NOMO-1 treated with dmso at 0.1 percent for 144 hours (cell line): ENCODE measurements at regions not wholly inside any gene's neighbourhood (a gene's known extent, or its start where the extent isn't known, plus 50 kb on each side); places are given as distances from the start of the nearest gene placed in this dataset.

Source experiments
- DNase-seq: peaks from one replicate; lab custom pipeline; 2025; ENCODE audit not compliant: unreplicated experiment; lab: John Stamatoyannopoulos, UW

GRCh38 chr2:219692521-219692920 is 65.1 kb downstream of the SLC4A3 start:
- DNase-seq, result no peak

DNA sequence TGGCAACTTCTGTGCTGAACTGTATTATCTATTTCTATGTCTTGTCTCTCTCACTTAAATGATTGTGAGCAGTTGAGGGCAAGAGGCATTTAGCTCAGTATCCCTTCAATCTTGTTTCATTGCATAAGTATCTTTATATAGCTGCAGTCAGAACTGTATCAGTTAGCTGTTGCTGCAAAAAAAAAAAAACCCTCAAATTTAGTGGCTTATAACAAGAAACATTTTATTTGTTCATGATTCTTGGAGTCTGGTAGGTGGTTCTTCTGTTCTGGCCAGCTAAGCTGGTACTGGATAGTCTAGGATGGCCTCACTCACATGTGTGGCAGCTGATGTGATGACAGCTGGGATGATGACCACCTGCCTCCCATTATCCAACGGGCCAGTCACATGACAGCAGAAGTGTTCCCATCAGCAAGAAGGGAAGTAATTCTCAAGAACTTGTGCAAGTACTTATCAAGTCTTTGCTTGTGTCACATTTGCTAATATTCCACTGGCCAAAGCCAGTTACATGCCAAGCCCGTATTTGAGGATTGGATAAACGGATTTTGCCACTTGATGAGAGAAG is 67.8 kb downstream of the SLC4A3 start:
- no peak for DNase-seq

GRCh38 chr2:219697811-219698747 is 70.6 kb downstream of the SLC4A3 start:
- no peak for DNase-seq

DNA sequence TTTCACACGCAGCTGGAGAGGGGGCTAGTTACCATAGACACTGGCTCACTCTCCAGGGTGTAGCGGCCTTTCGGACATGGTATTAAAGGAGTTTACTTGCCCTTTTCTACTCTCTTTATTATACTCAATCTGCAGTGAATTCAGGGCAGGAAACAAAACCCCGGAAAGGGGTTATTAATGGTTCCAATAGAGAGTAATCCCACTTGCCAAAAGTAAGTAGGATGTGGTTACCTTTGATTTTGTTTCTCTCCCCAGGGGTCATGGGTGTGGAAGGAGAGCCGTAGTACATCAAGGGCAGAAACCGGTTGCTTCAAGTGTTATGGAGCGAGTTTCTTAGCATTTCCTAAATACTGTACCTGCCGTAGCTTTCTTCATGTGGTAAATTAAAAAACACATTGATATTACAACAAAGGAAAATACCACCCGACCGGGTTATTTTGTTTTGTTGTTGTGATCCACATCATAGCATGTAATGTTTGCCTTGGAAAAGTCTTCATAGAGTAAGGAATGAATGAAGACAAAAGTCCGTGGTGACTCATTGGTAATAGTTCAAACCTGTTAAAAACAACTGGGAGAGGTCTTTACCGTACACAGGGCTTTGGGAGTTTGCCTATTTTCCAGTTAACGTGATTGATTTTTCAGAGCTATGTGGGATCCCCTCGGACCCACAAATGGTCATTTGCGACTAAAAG is 71.5 kb downstream of the SLC4A3 start:
- DNase-seq, result no peak

DNA sequence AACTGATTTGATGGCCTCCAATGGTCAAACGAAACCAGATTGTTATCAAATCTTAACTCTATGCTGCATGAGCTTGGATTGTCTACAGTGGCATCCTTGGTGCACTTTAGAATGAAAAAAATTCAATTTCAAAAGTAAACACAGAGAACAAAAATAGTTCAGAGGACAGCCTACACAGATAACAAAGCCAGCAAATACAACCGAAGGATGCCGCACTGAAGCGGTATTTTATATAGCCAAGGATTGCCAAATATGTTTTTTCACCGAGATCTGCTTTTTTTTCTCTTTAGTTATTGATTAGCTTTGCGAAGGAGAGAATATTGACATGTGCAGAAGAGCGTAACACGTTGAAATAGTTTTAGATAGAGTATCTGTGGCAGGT is 72.0 kb downstream of the SLC4A3 start:
- no peak for DNase-seq

GRCh38 chr2:219701847-219702634 is 74.6 kb downstream of the SLC4A3 start:
- DNase-seq, result peak; percentile 74

GRCh38 chr2:219702796-219703545 is 75.5 kb downstream of the SLC4A3 start:
- DNase-seq, result no peak

DNA sequence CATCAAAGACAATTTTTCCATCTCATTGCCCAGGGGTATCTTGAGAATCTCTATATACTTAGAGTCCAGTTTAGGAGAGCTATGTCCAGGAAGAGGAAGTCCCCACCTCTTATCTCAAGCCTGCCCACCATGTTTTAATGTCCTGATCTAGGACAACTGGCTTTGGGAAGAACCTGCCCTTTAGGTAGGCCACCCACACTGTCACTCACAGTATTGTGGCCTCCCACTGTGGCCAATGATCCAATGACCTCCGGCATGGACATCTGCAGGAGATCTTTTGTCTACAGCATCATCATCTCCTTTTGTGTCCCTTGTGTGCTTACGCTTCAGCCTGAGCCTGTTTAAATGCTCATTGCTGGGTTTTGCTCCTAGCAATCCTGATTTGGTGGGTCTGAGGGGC is 77.4 kb downstream of the SLC4A3 start:
- no peak for DNase-seq

DNA sequence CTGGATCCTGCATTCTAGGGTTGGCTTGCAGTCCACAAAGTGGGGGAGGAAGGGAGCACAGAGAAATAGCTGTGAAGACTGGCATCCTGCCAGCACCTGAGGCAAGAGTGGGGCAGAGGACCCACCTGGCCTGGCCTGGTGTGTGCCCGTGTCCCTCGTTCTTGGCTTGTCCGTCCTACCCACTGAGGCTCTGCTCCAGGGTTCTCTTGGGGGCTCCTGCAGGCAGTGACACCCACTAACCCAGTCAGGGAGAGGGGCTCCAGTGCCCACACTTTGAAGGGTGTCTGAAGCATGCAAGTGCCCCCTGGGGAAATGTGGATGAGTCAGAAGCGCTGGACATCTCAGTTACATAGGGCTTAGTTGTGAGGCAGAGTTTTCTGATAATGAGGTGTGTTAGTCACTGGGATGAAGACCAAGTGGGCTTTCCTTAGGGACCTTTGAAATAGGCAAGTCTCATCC is 79.4 kb downstream of the SLC4A3 start:
- DNase-seq, result no peak

DNA sequence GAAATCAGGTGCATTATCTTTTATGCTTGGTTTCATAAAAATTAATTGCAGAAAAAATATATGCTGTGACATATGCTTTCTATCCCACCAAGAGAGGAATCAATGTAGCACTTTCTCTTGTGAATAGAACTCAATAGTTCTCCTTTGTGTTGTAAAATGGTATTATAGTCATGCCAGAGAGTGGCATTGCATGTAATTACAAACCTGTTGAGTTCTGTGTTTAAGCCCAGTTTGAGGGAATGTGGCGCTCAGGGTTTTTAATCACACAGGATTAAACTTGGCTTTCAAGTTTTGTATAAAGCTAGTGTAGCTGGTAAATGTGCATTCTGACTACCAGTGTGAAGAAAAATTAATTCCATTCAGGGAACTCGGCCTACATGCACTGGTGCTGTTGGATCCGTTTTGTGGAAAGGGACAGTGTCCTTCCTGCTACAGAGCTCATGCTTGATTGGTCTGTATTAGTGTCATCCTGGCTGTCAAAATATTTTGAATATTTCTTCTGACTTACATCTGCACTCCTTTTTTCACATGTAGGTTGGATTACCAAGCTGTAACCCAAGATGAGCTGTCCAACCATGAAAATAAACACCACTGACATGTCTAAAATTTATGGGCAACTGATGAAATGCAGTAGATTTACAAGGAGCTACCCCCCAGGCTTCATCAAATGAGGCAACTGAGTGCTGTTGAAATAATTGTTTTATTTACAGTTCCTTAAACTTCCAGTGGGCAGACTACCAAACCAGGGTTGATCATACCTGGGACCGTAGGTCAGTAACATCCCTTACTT is 80.3 kb downstream of the SLC4A3 start:
- DNase-seq, result peak; percentile 56

DNA sequence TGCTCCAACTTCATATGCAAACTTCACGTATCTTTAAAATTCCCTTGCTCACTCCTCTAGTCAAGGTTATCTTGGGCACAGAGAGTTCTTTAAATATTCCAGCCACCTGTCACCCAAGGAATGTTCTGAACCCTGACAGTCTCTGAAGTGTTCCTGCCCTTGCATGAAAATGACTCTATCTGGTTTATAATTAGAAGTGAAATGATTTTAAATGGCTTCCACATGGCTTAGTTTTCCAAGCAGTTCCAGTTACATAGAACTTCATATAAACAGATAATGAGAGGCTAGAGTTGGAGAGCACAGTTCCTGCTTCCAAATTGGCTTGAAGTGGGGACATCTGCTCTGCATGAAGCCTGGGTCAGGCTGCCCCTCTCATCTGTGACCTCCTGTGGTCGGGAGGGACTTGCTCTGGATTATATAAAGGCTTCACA is 81.9 kb downstream of the SLC4A3 start:
- no peak for DNase-seq

- no peak for DNase-seq
Measured at GRCh38 chr2:219713110-219713509, 85.7 kb downstream of the SLC4A3 start.

GRCh38 chr2:219714681-219715400 is 87.4 kb downstream of the SLC4A3 start:
- no peak for DNase-seq

GRCh38 chr2:219718066-219718465 is 90.6 kb downstream of the SLC4A3 start:
- DNase-seq, result peak; percentile 79

DNA sequence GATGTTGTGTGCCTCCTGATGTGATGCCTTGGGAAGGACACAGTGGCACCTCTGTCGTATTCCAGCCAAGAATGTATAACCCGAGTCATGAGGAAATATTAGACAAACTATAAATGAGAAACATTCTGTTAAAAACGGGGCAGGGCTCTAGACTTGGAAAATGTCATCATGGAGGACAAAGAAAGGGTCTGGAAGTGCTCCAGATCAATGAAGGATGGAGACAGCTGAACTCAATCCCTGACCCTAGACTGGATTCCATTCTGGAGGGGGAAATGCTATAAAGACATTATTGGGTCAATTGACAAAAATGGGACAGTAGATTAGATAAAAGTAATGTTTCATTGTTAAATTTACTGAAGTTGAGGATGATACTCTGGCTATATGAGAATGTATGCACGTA is 92.1 kb downstream of the SLC4A3 start:
- DNase-seq, result no peak

DNA sequence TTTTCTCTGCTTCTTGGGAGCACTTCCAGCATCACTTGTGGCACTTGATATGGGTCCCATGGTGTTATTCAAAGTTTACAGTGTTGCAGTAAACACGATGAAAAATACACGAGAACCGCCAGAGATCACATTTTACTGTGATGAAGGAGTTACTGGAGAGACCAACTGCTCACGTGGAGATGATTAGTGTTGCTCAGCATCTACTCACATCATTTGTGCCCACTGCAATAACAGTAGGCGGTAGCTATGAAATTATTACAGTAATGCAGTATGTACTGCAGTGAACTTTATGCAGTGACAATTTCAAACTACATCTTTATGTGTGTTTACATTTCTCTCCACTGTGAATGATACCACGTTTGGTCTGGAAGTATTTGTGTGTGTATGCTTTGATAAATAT is 93.5 kb downstream of the SLC4A3 start:
- DNase-seq, result no peak

- DNase-seq, result no peak
Measured at GRCh38 chr2:219722276-219722879, 94.9 kb downstream of the SLC4A3 start.

GRCh38 chr2:219723311-219723710 is 95.9 kb downstream of the SLC4A3 start:
- DNase-seq, result no peak
